Esophagus squamous epithelium (tissue), 5 donors: ENCODE measurements at regions not wholly inside any gene's neighbourhood (a gene's known extent, or its start where the extent isn't known, plus 50 kb on each side); places are given as distances from the start of the nearest gene placed in this dataset.

ENCODE experiments used
- DNase-seq: peaks from one replicate; lab custom pipeline; 2025; lab: John Stamatoyannopoulos, UW
- H3K27ac ChIP-seq, 4 donors: fragments of 200-600 bp; sonication (generic); one replicate each; pipeline ENCODE4 v1.5.1; 2016 to 2019; ENCODE audit warnings: mild to moderate bottlenecking in 1 of 4
- H3K27me3 ChIP-seq, 4 donors: fragments of 200-600 bp; sonication (generic); 1 replicate in 3 of 4; 2 replicates in 1 of 4; pipeline versions ENCODE4 v1.5.1 to v1.6.0; 2017 to 2021; ENCODE audit warnings: antibody characterized with exemption in 1 of 4
- H3K36me3 ChIP-seq, 3 donors: fragments of 200-600 bp; sonication (generic); one replicate each; pipeline ENCODE4 v1.5.1; 2016 to 2019
- H3K4me1 ChIP-seq, 3 donors: fragments of 200-600 bp; sonication (generic); one replicate each; pipeline ENCODE4 v1.5.1; 2017 to 2019
- H3K4me3 ChIP-seq, 4 donors: fragments of 200-600 bp; sonication (generic); 1 replicate in 3 of 4; 2 replicates in 1 of 4; pipeline ENCODE4 v1.5.1; 2016 to 2019; ENCODE audit warnings: mild to moderate bottlenecking in 2 of 4, moderate library complexity in 1 of 4
- H3K9me3 ChIP-seq, 3 donors: fragments of 200-600 bp; sonication (generic); one replicate each; pipeline ENCODE4 v1.5.1; 2016 to 2019
- CTCF ChIP-seq, 6 experiments: fragments of 450-650 bp in 4 of 6; fragments of 200-600 bp in 2 of 6; sonication (generic) in 2 of 6; IDR thresholded peaks; one replicate each; pipeline ENCODE4 v1.5.1; 2016 to 2019; ENCODE audit warnings: antibody characterized with exemption in 6 of 6, mild to moderate bottlenecking in 4 of 6, moderate library complexity in 4 of 6
- POLR2A ChIP-seq, 4 donors: fragments of 450-650 bp; IDR thresholded peaks; one replicate each; pipeline ENCODE4 v1.6.1; 2017; ENCODE audit warnings: antibody characterized with exemption in 4 of 4, mild to moderate bottlenecking in 4 of 4, moderate library complexity in 3 of 4
- WGBS, 2 donors: methylation state at CpG; one replicate each; pipeline ENCODE4 v1.1.5; 2018; 5-methylcytosine and 5-hydroxymethylcytosine counted together
- intact Hi-C: fragments of 100-400 bp; cut with DNase I; formaldehyde crosslinking; loops from one replicate; pipeline ENCODE4 v1.15.0; 2022
- donor health status: DM: yes; HTN: yes; CAD: no.

- Histone ChIP-seq H3K27ac (no peak overlapping the region), H3K9me3 (no peaks in the 10 kb centered on the region), H3K4me3 (no peak overlapping the region), H3K27me3 (no peaks in the 10 kb centered on the region), H3K36me3 (no peaks in the 10 kb centered on the region), H3K4me1 (peaks cover 0 to 5% (median 0%) of the 10 kb centered on the region in 3 donors)
- no peak for TF ChIP-seq CTCF (IDR thresholded peaks at IDR 0.05)
- TF ChIP-seq POLR2A (IDR thresholded peaks at IDR 0.05) = no peak
- DNase-seq = no peak
- intact Hi-C loops = no loop called here
- WGBS, 2 donors = 71 to 75% methylated on average over 1 to 2 of the region's 2 CpGs
Observed at GRCh38 chr13:73242515-73243015, 183.8 kb downstream of the KLF5 start.

- WGBS, 2 donors = 63 to 75% methylated on average over 1 of the region's 1 CpG
Observed at GRCh38 chr13:73240193-73240592, 181.4 kb downstream of the KLF5 start.

GRCh38 chr13:73235385-73235784 is 176.6 kb downstream of the KLF5 start:
- no peak overlapping the region for H3K4me3 ChIP-seq
- TF ChIP-seq CTCF (IDR thresholded peaks at IDR 0.05) (no peak), POLR2A (IDR thresholded peaks at IDR 0.05) (no peak)
- no peak overlapping the region for H3K27ac ChIP-seq
- intact Hi-C loops = no loop called here
- 74 to 83% methylated on average over 13 of the region's 13 CpGs for WGBS, 2 donors
- H3K36me3 ChIP-seq = no peaks in the 10 kb centered on the region
- no peaks in the 10 kb centered on the region for H3K27me3 ChIP-seq
- H3K9me3 ChIP-seq = no peaks in the 10 kb centered on the region
- peaks cover 0 to 5% (median 0%) of the 10 kb centered on the region in 3 donors for H3K4me1 ChIP-seq
- DNase-seq = no peak

More at GRCh38 chr13:73240193-73240592, 181.4 kb downstream of the KLF5 start:
- H3K4me1 ChIP-seq = peaks cover 0 to 5% (median 0%) of the 10 kb centered on the region in 3 donors
- H3K9me3 ChIP-seq = no peaks in the 10 kb centered on the region
- H3K27me3 ChIP-seq = no peaks in the 10 kb centered on the region
- no peak for TF ChIP-seq CTCF (IDR thresholded peaks at IDR 0.05)
- no peak for TF ChIP-seq POLR2A (IDR thresholded peaks at IDR 0.05)
- no peak for DNase-seq
- H3K27ac ChIP-seq = no peak overlapping the region
- intact Hi-C loops = no loop called here
- H3K4me3 ChIP-seq = no peak overlapping the region
- H3K36me3 ChIP-seq = no peaks in the 10 kb centered on the region

GRCh38 chr13:73231471-73231870 is 172.7 kb downstream of the KLF5 start:
- intact Hi-C loops = no loop called here
- Histone ChIP-seq H3K4me3 (no peak overlapping the region), H3K36me3 (no peaks in the 10 kb centered on the region), H3K27ac (no peak overlapping the region), H3K27me3 (no peaks in the 10 kb centered on the region), H3K4me1 (peaks cover 0 to 15% (median 0%) of the 10 kb centered on the region in 3 donors), H3K9me3 (no peaks in the 10 kb centered on the region)
- 83 to 87% methylated on average over 4 of the region's 4 CpGs for WGBS, 2 donors
- TF ChIP-seq POLR2A (IDR thresholded peaks at IDR 0.05) (no peak), CTCF (IDR thresholded peaks at IDR 0.05) (no peak)
- DNase-seq = no peak

GRCh38 chr13:73230716-73231115 is 171.9 kb downstream of the KLF5 start:
- no peaks in the 10 kb centered on the region for H3K27me3 ChIP-seq
- no peak overlapping the region for H3K4me3 ChIP-seq
- WGBS, 2 donors = 39 to 59% methylated on average over 3 of the region's 3 CpGs
- intact Hi-C loops = no loop called here
- no peak overlapping the region for H3K27ac ChIP-seq
- no peaks in the 10 kb centered on the region for H3K36me3 ChIP-seq
- TF ChIP-seq POLR2A (IDR thresholded peaks at IDR 0.05) (no peak), CTCF (IDR thresholded peaks at IDR 0.05) (no peak)
- DNase-seq = no peak
- no peaks in the 10 kb centered on the region for H3K9me3 ChIP-seq
- H3K4me1 ChIP-seq = peaks cover 0 to 15% (median 0%) of the 10 kb centered on the region in 3 donors
